SK-N-SH treated with all-trans-retinoic acid at 6 μM for 48 hours (cell line): ENCODE measurements at regions not wholly inside any gene's neighbourhood (a gene's known extent, or its start where the extent isn't known, plus 50 kb on each side); places are given as distances from the start of the nearest gene placed in this dataset.
"Not testable (repeated sequence)": the region's sequence is repeated elsewhere in the genome, so short reads cannot be mapped to it uniquely, and the experiment has no call there.

Experiments
- ATAC-seq: fragments of 200-7000 bp; cut with Tn5 transposase; 3 replicates; pipeline ENCODE4 v1.9.1; 2020; ENCODE audit warnings: mild to moderate bottlenecking, moderate library complexity
- ARNTL ChIP-seq: fragments of 450-650 bp; formaldehyde crosslinking; IDR thresholded peaks from 2 replicates; pipeline ENCODE4 v1.5.0; 2020; ENCODE audit warnings: low read depth, mild to moderate bottlenecking, moderate library complexity, borderline replicate concordance
- CREB5 ChIP-seq: fragments of 250-450 bp; sonication (Bioruptor Pico); IDR thresholded peaks from 2 replicates; pipeline ENCODE4 v1.5.1; 2020; ENCODE audit warnings: low read depth, mild to moderate bottlenecking, moderate library complexity
- CSDC2 ChIP-seq: fragments of 250-450 bp; sonication (Bioruptor Pico); IDR thresholded peaks from 2 replicates; pipeline ENCODE4 v1.5.0; 2020; ENCODE audit warnings: mild to moderate bottlenecking, moderate library complexity
- CSRNP3 ChIP-seq: fragments of 250-450 bp; sonication (Bioruptor Pico); IDR thresholded peaks from 2 replicates; pipeline ENCODE4 v1.5.1; 2021; ENCODE audit warnings: mild to moderate bottlenecking, moderate library complexity
- ESRRG ChIP-seq: fragments of 250-450 bp; sonication (Bioruptor Pico); IDR thresholded peaks from 2 replicates; pipeline ENCODE4 v1.6.1; 2021; ENCODE audit warnings: mild to moderate bottlenecking
- ISL1 ChIP-seq: fragments of 250-450 bp; sonication (Bioruptor Pico); IDR thresholded peaks from 2 replicates; pipeline ENCODE4 v2.1.2; 2022; ENCODE audit warnings: mild to moderate bottlenecking, moderate library complexity
- POU6F1 ChIP-seq: fragments of 250-450 bp; sonication (Bioruptor Pico); IDR thresholded peaks from 2 replicates; pipeline ENCODE4 v1.8.0; 2021; ENCODE audit warnings: low read depth, mild to moderate bottlenecking, moderate library complexity, borderline replicate concordance
- PPARA ChIP-seq: fragments of 250-450 bp; sonication (Bioruptor Pico); IDR thresholded peaks from 2 replicates; pipeline ENCODE4 v1.5.0; 2020; ENCODE audit warnings: mild to moderate bottlenecking, borderline replicate concordance
- RARB ChIP-seq: fragments of 250-450 bp; sonication (Bioruptor Pico); IDR thresholded peaks from 2 replicates; pipeline ENCODE4 v1.8.0; 2021; ENCODE audit warnings: mild to moderate bottlenecking, moderate library complexity
- SNAI2 ChIP-seq: fragments of 250-450 bp; sonication (Bioruptor Pico); IDR thresholded peaks from 2 replicates; pipeline ENCODE4 v1.5.0; 2020; ENCODE audit warnings: mild to moderate bottlenecking, moderate library complexity
- TCF4 ChIP-seq: fragments of 250-450 bp; sonication (Bioruptor Pico); IDR thresholded peaks from 2 replicates; pipeline ENCODE4 v1.8.0; 2021; ENCODE audit warnings: mild to moderate bottlenecking, moderate library complexity, borderline replicate concordance
- TSHZ2 ChIP-seq: fragments of 250-450 bp; sonication (Bioruptor Pico); IDR thresholded peaks from 2 replicates; pipeline ENCODE4 v1.5.0; 2020; ENCODE audit warnings: mild to moderate bottlenecking, moderate library complexity
- ZFP30 ChIP-seq: fragments of 450-650 bp; formaldehyde crosslinking; IDR thresholded peaks from 2 replicates; pipeline ENCODE4 v1.5.0; 2022; ENCODE audit warnings: mild to moderate bottlenecking, moderate library complexity
- ZNF565 ChIP-seq: fragments of 450-650 bp; formaldehyde crosslinking; conservative IDR thresholded peaks from 2 replicates; pipeline ENCODE4 v1.5.0; 2020; ENCODE audit warnings: low read depth, mild to moderate bottlenecking, moderate library complexity
- ZNF70 ChIP-seq: fragments of 450-650 bp; formaldehyde crosslinking; IDR thresholded peaks from 2 replicates; pipeline ENCODE4 v1.5.0; 2020; ENCODE audit warnings: mild to moderate bottlenecking, moderate library complexity
- ZNF8 ChIP-seq: fragments of 450-650 bp; formaldehyde crosslinking; IDR thresholded peaks from 2 replicates; pipeline ENCODE4 v1.5.0; 2020; ENCODE audit warnings: mild to moderate bottlenecking, moderate library complexity

- ATAC-seq, result no peak
- TF ChIP-seq CSDC2 (CRISPR knock-in tag) (no peak), TCF4 (CRISPR knock-in tag) (no peak), ARNTL (CRISPR knock-in tag) (no peak), ZNF565 (CRISPR knock-in tag) (no peak), SNAI2 (CRISPR knock-in tag) (no peak), POU6F1 (CRISPR knock-in tag) (no peak), PPARA (no peak), ESRRG (CRISPR knock-in tag) (no peak), ZNF70 (CRISPR knock-in tag) (no peak), CSRNP3 (CRISPR knock-in tag) (no peak), TSHZ2 (no peak), RARB (CRISPR knock-in tag) (no peak), ZFP30 (CRISPR knock-in tag) (no peak), CREB5 (CRISPR knock-in tag) (no peak), ZNF8 (CRISPR knock-in tag) (no peak)
- TF ChIP-seq, all 23 proteins: peak for 0
Measured at GRCh38 chr3:124362455-124362854, 367.8 kb upstream of the UMPS start.

- peak; percentile 94 for TF ChIP-seq CREB5 (CRISPR knock-in tag)
- TF ChIP-seq ISL1, result peak; percentile 92
- no peak for TF ChIP-seq SNAI2 (CRISPR knock-in tag)
- TF ChIP-seq TCF4 (CRISPR knock-in tag), result no peak
- TF ChIP-seq, all 23 proteins: peak for 2
Measured at GRCh38 chr3:124363476-124363875, 366.8 kb upstream of the UMPS start.

GRCh38 chr3:124364317-124365020 is 365.8 kb upstream of the UMPS start:
- TF ChIP-seq POU6F1 (CRISPR knock-in tag), result no peak
- ATAC-seq, result no peak

More at GRCh38 chr3:124363476-124363875, 366.8 kb upstream of the UMPS start:
- peak; percentile 82 for ATAC-seq

- not testable (repeated sequence) for ATAC-seq
Measured at GRCh38 chr3:124366655-124367054, 363.6 kb upstream of the UMPS start.
